GM12878 (cell line): ENCODE measurements at regions not wholly inside any gene's neighbourhood (a gene's known extent, or its start where the extent isn't known, plus 50 kb on each side); places are given as distances from the start of the nearest gene placed in this dataset.

Experiments
- ATAC-seq: fragments of 200-7000 bp; cut with Tn5 transposase; 3 replicates; pipeline ENCODE4 v1.9.1; 2020; ENCODE audit warnings: mild to moderate bottlenecking, moderate library complexity
- BruUV-seq: library from RNA; stranded (reverse); fragments of 400-500 nt; replicated peaks from 2 replicates; lab custom pipeline; 2021; lab: Mats Ljungman, UMichigan
- CTCF ChIA-PET: fragments of 300-600 bp; sonication (Branson Sonifier 250); formaldehyde crosslinking; extraction: SDS; loops from one replicate; lab custom pipeline; 2021; ENCODE audit warnings: inconsistent platforms; lab: Yijun Ruan, JAX
- POLR2A ChIA-PET: fragments of 350-600 bp; formaldehyde crosslinking; extraction: SDS; loops from one replicate; lab custom pipeline; 2021; ENCODE audit warnings: inconsistent platforms; lab: Charles Lee
- RAD21 ChIA-PET: fragments of 300-600 bp; sonication (Branson Sonifier 250); formaldehyde crosslinking; loops from one replicate; lab custom pipeline; 2023; ENCODE audit warnings: antibody characterized with exemption; ENCODE audit not compliant: unreplicated experiment; lab: Charles Lee
- SMC1A ChIA-PET: fragments of 300-600 bp; sonication (Branson Sonifier 250); formaldehyde crosslinking; loops from one replicate; lab custom pipeline; 2023; ENCODE audit not compliant: unreplicated experiment, uncharacterized antibody; lab: Charles Lee
- DNase-seq: peaks from one replicate; pipeline ENCODE4 v3.0.0-alpha.2; 2011; ENCODE audit warnings: low read depth, low spot score
- FAIRE-seq: peaks from 3 replicates; lab custom pipeline; 2011; peaks lifted over from hg19 to GRCh38; lab: Jason Lieb, UNC
- H2AFZ ChIP-seq: 2 replicates; pipeline ENCODE4 v1.6.0; 2011; ENCODE audit warnings: low read depth, low read length, control low read depth; ENCODE audit not compliant: control insufficient read depth
- H3K27ac ChIP-seq: 2 replicates; pipeline ENCODE4 v1.5.1; 2011; ENCODE audit warnings: control low read depth; ENCODE audit not compliant: control insufficient read depth, insufficient read depth
- H3K27me3 ChIP-seq, 2 experiments: replicated peaks in 1 of 2; 2 replicates each; pipeline versions ENCODE4 v1.6.0 to v1.6.1; 2011; ENCODE audit warnings: low read length in 1 of 2; ENCODE audit not compliant: control insufficient read depth in 2 of 2, insufficient read depth in 2 of 2
- H3K36me3 ChIP-seq, 2 experiments: 2 replicates each; pipeline ENCODE4 v1.5.1; 2011; ENCODE audit warnings: low read length in 1 of 2; ENCODE audit not compliant: control insufficient read depth in 2 of 2, insufficient read depth in 2 of 2
- H3K4me1 ChIP-seq: 2 replicates; pipeline ENCODE4 v1.6.1; 2011; ENCODE audit warnings: mild to moderate bottlenecking, low read length, moderate library complexity, mixed read lengths; ENCODE audit not compliant: control insufficient read depth, insufficient read depth
- H3K4me2 ChIP-seq: 2 replicates; pipeline ENCODE4 v1.6.0; 2011; ENCODE audit warnings: control low read depth; ENCODE audit not compliant: control insufficient read depth, insufficient read depth
- H3K4me3 ChIP-seq: fragments of 200-600 bp; sonication (generic); 2 replicates; pipeline ENCODE4 v1.5.1; 2016
- H3K79me2 ChIP-seq: 2 replicates; pipeline ENCODE4 v1.6.0; 2011; ENCODE audit warnings: low read length; ENCODE audit not compliant: control insufficient read depth, insufficient read depth
- H3K9ac ChIP-seq: 2 replicates; pipeline ENCODE4 v1.8.0; 2011; ENCODE audit warnings: low read length, control low read depth, mixed read lengths; ENCODE audit not compliant: control insufficient read depth, insufficient read depth
- H3K9me3 ChIP-seq: replicated peaks from 3 replicates; pipeline ENCODE4 v1.5.1; 2011; ENCODE audit warnings: mild to moderate bottlenecking, low read length; ENCODE audit not compliant: control insufficient read depth, insufficient read depth
- H4K20me1 ChIP-seq: 2 replicates; pipeline ENCODE4 v1.6.0; 2011; ENCODE audit not compliant: control insufficient read depth, insufficient read depth
- BCL11A ChIP-seq: IDR thresholded peaks from 2 replicates; pipeline ENCODE4 v1.6.1; 2011; ENCODE audit warnings: low read depth, low read length
- CHD1 ChIP-seq: IDR thresholded peaks from 2 replicates; pipeline ENCODE4 v1.6.1; 2012; ENCODE audit warnings: low read depth, low read length, improper control_type of control experiment
- CREM ChIP-seq: IDR thresholded peaks from 2 replicates; pipeline ENCODE4 v1.6.1; 2014; ENCODE audit warnings: antibody characterized with exemption, low read depth
- ETV6 ChIP-seq, 2 experiments: fragments of 450-650 bp in 1 of 2; IDR thresholded peaks in 1 of 2; conservative IDR thresholded peaks in 1 of 2; 2 replicates each; pipeline ENCODE4 v1.6.1; 2014; ENCODE audit warnings: antibody characterized with exemption in 1 of 2, borderline replicate concordance in 1 of 2, low read depth in 1 of 2, mild to moderate bottlenecking in 1 of 2, moderate library complexity in 1 of 2
- FOXK2 ChIP-seq: fragments of 450-650 bp; IDR thresholded peaks from 2 replicates; pipeline ENCODE4 v1.6.1; 2017; ENCODE audit warnings: mild to moderate bottlenecking, moderate library complexity
- HDAC6 ChIP-seq: fragments of 200-600 bp; sonication (generic); IDR thresholded peaks from one replicate; pipeline ENCODE4 v1.8.0; 2017; ENCODE audit warnings: antibody characterized with exemption; ENCODE audit not compliant: unreplicated experiment
- IKZF2 ChIP-seq, 2 experiments: fragments of 450-650 bp; IDR thresholded peaks; 2 replicates each; pipeline ENCODE4 v1.6.1; 2017; ENCODE audit warnings: mild to moderate bottlenecking in 2 of 2, moderate library complexity in 2 of 2
- MTA2 ChIP-seq: fragments of 450-650 bp; IDR thresholded peaks from 2 replicates; pipeline ENCODE4 v1.6.1; 2016; ENCODE audit warnings: low read depth, mild to moderate bottlenecking, moderate library complexity
- RB1 ChIP-seq: fragments of 450-650 bp; formaldehyde crosslinking; IDR thresholded peaks from 2 replicates; pipeline ENCODE4 v1.6.1; 2017; ENCODE audit warnings: mild to moderate bottlenecking, borderline replicate concordance
- SPI1 ChIP-seq: IDR thresholded peaks from 2 replicates; pipeline ENCODE4 v1.6.1; 2011; ENCODE audit warnings: low read depth, mild to moderate bottlenecking, low read length, moderate library complexity, borderline replicate concordance; ENCODE audit not compliant: insufficient read depth
- SUZ12 ChIP-seq: fragments of 200-600 bp; sonication (generic); IDR thresholded peaks from one replicate; pipeline ENCODE4 v1.6.1; 2018; ENCODE audit warnings: antibody characterized with exemption, mild to moderate bottlenecking; ENCODE audit not compliant: unreplicated experiment
- TARDBP ChIP-seq: IDR thresholded peaks from 2 replicates; pipeline ENCODE4 v1.6.1; 2016; ENCODE audit warnings: borderline replicate concordance
- ZNF217 ChIP-seq: fragments of 450-650 bp; IDR thresholded peaks from 2 replicates; pipeline ENCODE4 v1.6.1; 2017; ENCODE audit warnings: antibody characterized with exemption, mild to moderate bottlenecking
- WGBS: methylation state at CpG from one replicate; pipeline ENCODE4 v1.1.6; 2016; ENCODE audit warnings: low lambda C conversion rate; ENCODE audit not compliant: insufficient replicate concordance, insufficient coverage; ENCODE audit errors: missing lambda C conversion rate; 5-methylcytosine and 5-hydroxymethylcytosine counted together
- in situ Hi-C: fragments of 300-500 bp; cut with MboI; formaldehyde crosslinking; loops from 9 replicates; pipeline ENCODE4 v1.14.3; 2018; ENCODE audit warnings: mixed read lengths
- intact Hi-C: fragments of 100-400 bp; cut with micrococcal nuclease; formaldehyde crosslinking; loops from one replicate; pipeline ENCODE4 v1.14.2; 2022; ENCODE audit not compliant: unreplicated experiment
- TF ChIP-seq, protein P1 (sequence below): IDR thresholded peaks from 2 replicates; pipeline ENCODE4 v1.6.1; 2011; ENCODE audit warnings: low read depth, mild to moderate bottlenecking, low read length, moderate library complexity, borderline replicate concordance; ENCODE audit errors: extremely low read depth

DNA sequence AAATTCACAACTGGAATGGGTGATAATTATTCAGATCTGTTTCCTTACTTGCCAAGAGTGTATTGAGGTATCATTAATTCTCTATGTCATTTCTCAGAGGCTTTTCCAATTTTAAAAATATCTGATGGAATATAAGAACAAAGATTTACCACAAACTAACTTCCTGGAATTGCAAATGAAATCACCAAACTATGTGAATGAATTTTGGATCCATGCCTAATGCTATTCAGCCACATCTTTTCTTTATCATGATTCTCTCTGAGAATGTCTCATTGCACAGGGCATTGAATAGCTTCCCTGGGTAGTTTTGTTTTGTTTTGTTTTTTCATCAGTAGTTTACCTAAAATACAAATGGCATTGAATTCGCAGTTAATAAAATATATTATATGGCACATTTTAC, 146.9 kb upstream of the FBN2 start:
- intact Hi-C loops (no loop called here), in situ Hi-C loops (no loop called here)
- H3K9ac ChIP-seq = no peak overlapping the region
- no peaks in the 10 kb centered on the region for H4K20me1 ChIP-seq
- no peak for FAIRE-seq
- H3K9me3 ChIP-seq = no peaks in the 10 kb centered on the region
- H3K36me3 ChIP-seq = no peaks in the 10 kb centered on the region
- no TSS peak for BruUV-seq
- 0% methylated on average over 1 of the region's 1 CpG for WGBS
- no peak overlapping the region for H2AFZ ChIP-seq
- POLR2A ChIA-PET = no interaction called here
- H3K27me3 ChIP-seq = no peaks in the 10 kb centered on the region
- SMC1A ChIA-PET = no interaction called here
- no peak overlapping the region for H3K4me2 ChIP-seq
- no peaks in the 10 kb centered on the region for H3K79me2 ChIP-seq
- H3K27ac ChIP-seq = no peak overlapping the region
- no peak overlapping the region for H3K4me3 ChIP-seq
- TF ChIP-seq FOXK2 = no peak
- no peak for ATAC-seq
- DNase-seq = no peak
- RAD21 ChIA-PET = no interaction called here
- CTCF ChIA-PET = interaction anchor here (3.6 kb wide), 1 partner anchor 10 kb away, joined by 11 read pairs; no protein-coding TSS in a partner anchor
- no peaks in the 10 kb centered on the region for H3K4me1 ChIP-seq

GRCh38 chr5:128687930-128688329, 149.9 kb upstream of the FBN2 start:
- Histone ChIP-seq H3K9me3 (no peaks in the 10 kb centered on the region), H2AFZ (no peak overlapping the region), H3K36me3 (no peaks in the 10 kb centered on the region)
- SMC1A ChIA-PET = interaction anchor here (1.6 kb wide), 1 partner anchor 15 kb away, joined by 4 read pairs; no protein-coding TSS in a partner anchor
- POLR2A ChIA-PET = no interaction called here
- WGBS = 14% methylated on average over 2 of the region's 2 CpGs
- DNase-seq = no peak
- TF ChIP-seq MTA2 = peak; percentile 67; the same call in 1 of the 2 replicates
- TF ChIP-seq IKZF2 (IDR thresholded peaks at IDR 0.05) = peak in 1 of 2 experiments; percentile 11; a peak in 1 of 4 replicates
- no peak for TF ChIP-seq ETV6 (conservative IDR thresholded peaks at IDR 0.05 in 1 of 2, IDR thresholded peaks at IDR 0.05 in 1 of 2; ENCODE audit: borderline replicate concordance in 1 of 2, low read depth in 1 of 2)
- TF ChIP-seq SUZ12 = no peak
- TF ChIP-seq ZNF217 = no peak
- TF ChIP-seq CREM = no peak
- TF ChIP-seq, protein P1, sequence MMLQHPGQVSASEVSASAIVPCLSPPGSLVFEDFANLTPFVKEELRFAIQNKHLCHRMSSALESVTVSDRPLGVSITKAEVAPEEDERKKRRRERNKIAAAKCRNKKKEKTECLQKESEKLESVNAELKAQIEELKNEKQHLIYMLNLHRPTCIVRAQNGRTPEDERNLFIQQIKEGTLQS = no peak
- TF ChIP-seq HDAC6 = no peak
- TF ChIP-seq TARDBP = no peak
- TF ChIP-seq SPI1 = peak; percentile 62; the same call in 1 of the 2 replicates
- TF ChIP-seq CHD1 = no peak
- no peak for TF ChIP-seq RB1
- TF ChIP-seq BCL11A = no peak
- TF ChIP-seq, all 136 proteins: peak for 3
- H4K20me1 ChIP-seq = no peaks in the 10 kb centered on the region
- ATAC-seq (no peak), FAIRE-seq (no peak)
- no peak overlapping the region for H3K9ac ChIP-seq
- no peaks in the 10 kb centered on the region for H3K27me3 ChIP-seq
- BruUV-seq = no TSS peak
- H3K4me3 ChIP-seq = no peak overlapping the region
- no peak overlapping the region for H3K27ac ChIP-seq
- H3K4me2 ChIP-seq = no peak overlapping the region
- in situ Hi-C loops (no loop called here), intact Hi-C loops (no loop called here)
- CTCF ChIA-PET = no interaction called here
- RAD21 ChIA-PET = interaction anchor here (1.5 kb wide), 1 partner anchor 13 kb away, joined by 3 read pairs; no protein-coding TSS in a partner anchor
- H3K4me1 ChIP-seq = no peaks in the 10 kb centered on the region
- H3K79me2 ChIP-seq = no peaks in the 10 kb centered on the region
